ENCODE measurements at regions not wholly inside any gene's neighbourhood (a gene's known extent, or its start where the extent isn't known, plus 50 kb on each side); places are given as distances from the start of the nearest gene placed in this dataset.
"Not testable (repeated sequence)": the region's sequence is repeated elsewhere in the genome, so short reads cannot be mapped to it uniquely, and the experiment has no call there.

GRCh38 chr5:25764733-25765132 is 1120.0 kb upstream of the CDH10 start:
- H3K4me3 Mint-ChIP-seq: no peak overlapping the region
- ATAC-seq: no peak
- H3K27me3 Mint-ChIP-seq (ENCODE audit: low read depth): no peaks in the 10 kb centered on the region
- no peaks in the 10 kb centered on the region for H3K36me3 Mint-ChIP-seq (ENCODE audit: insufficient read depth)
- H3K4me1 Mint-ChIP-seq (ENCODE audit: low read depth): no peaks in the 10 kb centered on the region
- H3K9me3 Mint-ChIP-seq: peaks cover 14% of the 10 kb centered on the region
- no peak for DNase-seq

GRCh38 chr5:25763781-25764180 is 1119.0 kb upstream of the CDH10 start:
- Mint-ChIP-seq H3K4me3 (no peak overlapping the region), H3K4me1 (ENCODE audit: low read depth) (no peaks in the 10 kb centered on the region), H3K27me3 (ENCODE audit: low read depth) (no peaks in the 10 kb centered on the region), H3K36me3 (ENCODE audit: insufficient read depth) (no peaks in the 10 kb centered on the region), H3K9me3 (peaks cover 10% of the 10 kb centered on the region)
- no peak for ATAC-seq
- no peak for DNase-seq

DNA sequence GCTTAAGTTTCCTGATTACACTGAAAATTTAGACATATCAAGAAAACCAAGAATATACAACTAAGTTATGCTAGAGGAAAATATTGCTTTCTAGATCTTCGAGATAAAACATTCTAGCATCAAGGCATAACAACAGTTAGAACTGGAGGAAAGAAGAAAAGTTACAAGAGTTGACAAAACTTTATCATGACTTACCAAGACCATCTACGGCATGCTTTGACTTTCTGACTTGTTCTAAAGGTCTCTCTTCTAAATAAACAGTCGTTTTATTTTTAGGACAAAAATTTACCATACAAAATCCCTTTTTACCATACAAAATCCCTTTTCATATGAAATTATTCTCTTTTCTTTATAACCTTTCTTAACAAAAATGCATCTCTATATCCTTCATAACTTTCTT is 1110.1 kb upstream of the CDH10 start:
- Mint-ChIP-seq H3K36me3 (ENCODE audit: insufficient read depth) (no peaks in the 10 kb centered on the region), H3K9me3 (peaks cover 29% of the 10 kb centered on the region), H3K27me3 (ENCODE audit: low read depth) (no peaks in the 10 kb centered on the region), H3K4me3 (no peak overlapping the region), H3K4me1 (ENCODE audit: low read depth) (no peaks in the 10 kb centered on the region)
- no peak for DNase-seq
- no peak for ATAC-seq

DNA sequence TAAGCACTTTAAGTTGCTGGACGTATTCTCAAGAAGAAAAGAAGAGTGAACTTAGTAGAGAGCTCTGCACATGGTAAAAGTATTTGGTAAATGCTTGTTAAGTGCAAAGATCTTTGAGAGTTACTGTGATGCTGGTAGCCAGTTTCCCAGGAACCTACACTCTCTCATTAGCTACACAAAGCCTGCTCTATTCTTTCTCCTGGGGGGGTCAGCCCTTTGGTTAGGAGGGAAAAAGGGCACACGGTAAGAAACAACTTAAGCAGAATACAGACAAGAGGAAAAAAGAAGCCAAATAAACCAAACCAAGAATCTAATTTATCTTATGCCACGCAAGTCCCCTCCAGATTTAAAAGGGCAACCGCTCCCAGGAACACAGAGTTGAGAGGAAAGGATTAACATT is 1100.1 kb upstream of the CDH10 start:
- Mint-ChIP-seq H3K27me3 (ENCODE audit: low read depth) (no peaks in the 10 kb centered on the region), H3K4me1 (ENCODE audit: low read depth) (no peaks in the 10 kb centered on the region), H3K36me3 (ENCODE audit: insufficient read depth) (no peaks in the 10 kb centered on the region), H3K4me3 (no peak overlapping the region), H3K9me3 (peaks cover 21% of the 10 kb centered on the region)
- ATAC-seq (no peak), DNase-seq (no peak)

DNA sequence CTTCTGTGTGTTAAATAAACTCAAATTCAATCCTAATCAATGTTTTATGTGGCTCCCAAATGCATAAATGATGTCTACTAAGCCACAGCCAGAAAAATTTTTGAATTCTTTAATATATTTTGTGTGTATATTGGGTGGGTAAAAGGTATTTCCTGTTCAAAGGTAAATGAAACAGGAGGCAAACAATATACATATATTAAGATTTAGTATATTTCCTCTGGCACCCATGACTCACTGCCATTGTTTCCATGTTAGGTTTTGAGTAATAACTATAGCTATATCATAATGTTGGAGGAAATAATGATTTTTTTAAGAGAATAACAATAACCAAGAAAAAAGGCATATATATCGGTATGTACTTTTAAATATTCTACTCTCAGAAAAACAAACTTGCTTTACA is 1071.9 kb upstream of the CDH10 start:
- Mint-ChIP-seq H3K4me3 (no peak overlapping the region), H3K36me3 (ENCODE audit: insufficient read depth) (no peaks in the 10 kb centered on the region), H3K27me3 (ENCODE audit: low read depth) (no peaks in the 10 kb centered on the region), H3K4me1 (ENCODE audit: low read depth) (no peaks in the 10 kb centered on the region), H3K9me3 (no peaks in the 10 kb centered on the region)
- DNase-seq (no peak), ATAC-seq (no peak)

DNA sequence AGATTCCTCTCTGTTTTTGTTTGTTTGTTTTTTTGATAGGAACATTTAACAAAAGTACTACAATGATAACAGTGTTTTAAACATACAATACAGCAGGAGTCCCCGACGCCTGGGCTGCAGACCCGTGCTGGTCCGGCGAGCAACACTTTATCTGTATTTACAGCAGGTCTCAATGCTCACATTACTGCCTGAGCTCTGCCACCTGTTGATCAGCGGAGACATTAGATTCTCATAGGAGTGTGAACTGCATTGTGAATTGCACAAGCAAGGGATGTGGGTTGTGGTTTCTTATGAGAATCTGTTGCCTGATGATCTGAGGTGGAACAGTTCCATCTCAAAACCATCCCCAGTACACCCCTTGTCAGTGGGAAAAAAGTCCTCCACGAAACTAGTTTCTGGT is 1068.5 kb upstream of the CDH10 start:
- Mint-ChIP-seq H3K4me1 (ENCODE audit: low read depth) (no peaks in the 10 kb centered on the region), H3K36me3 (ENCODE audit: insufficient read depth) (no peaks in the 10 kb centered on the region), H3K4me3 (no peak overlapping the region), H3K9me3 (peaks cover 6% of the 10 kb centered on the region), H3K27me3 (ENCODE audit: low read depth) (no peaks in the 10 kb centered on the region)
- no peak for ATAC-seq
- DNase-seq: no peak

- no peaks in the 10 kb centered on the region for H3K4me1 Mint-ChIP-seq (ENCODE audit: low read depth)
- no peaks in the 10 kb centered on the region for H3K27me3 Mint-ChIP-seq (ENCODE audit: low read depth)
- DNase-seq (no peak), ATAC-seq (no peak)
- peaks cover 26% of the 10 kb centered on the region for H3K9me3 Mint-ChIP-seq
- no peak overlapping the region for H3K4me3 Mint-ChIP-seq
- no peaks in the 10 kb centered on the region for H3K36me3 Mint-ChIP-seq (ENCODE audit: insufficient read depth)
These were observed 1062.3 kb upstream of the CDH10 start for GRCh38 chr5:25707093-25707492.

- H3K9me3 Mint-ChIP-seq: peaks cover 15% of the 10 kb centered on the region
- H3K27me3 Mint-ChIP-seq (ENCODE audit: low read depth): no peaks in the 10 kb centered on the region
- H3K4me3 Mint-ChIP-seq: no peak overlapping the region
- no peaks in the 10 kb centered on the region for H3K4me1 Mint-ChIP-seq (ENCODE audit: low read depth)
- no peaks in the 10 kb centered on the region for H3K36me3 Mint-ChIP-seq (ENCODE audit: insufficient read depth)
- no peak for ATAC-seq
- DNase-seq: no peak
These were observed 1057.2 kb upstream of the CDH10 start for GRCh38 chr5:25701936-25702335.

GRCh38 chr5:25694801-25695200 is 1050.0 kb upstream of the CDH10 start:
- H3K4me3 Mint-ChIP-seq: no peak overlapping the region
- no peaks in the 10 kb centered on the region for H3K4me1 Mint-ChIP-seq (ENCODE audit: low read depth)
- no peaks in the 10 kb centered on the region for H3K27me3 Mint-ChIP-seq (ENCODE audit: low read depth)
- no peaks in the 10 kb centered on the region for H3K36me3 Mint-ChIP-seq (ENCODE audit: insufficient read depth)
- peaks cover 3% of the 10 kb centered on the region for H3K9me3 Mint-ChIP-seq
- DNase-seq: no peak
- ATAC-seq: no peak

- Mint-ChIP-seq H3K4me1 (ENCODE audit: low read depth) (no peaks in the 10 kb centered on the region), H3K36me3 (ENCODE audit: insufficient read depth) (no peaks in the 10 kb centered on the region), H3K9me3 (peaks cover 7% of the 10 kb centered on the region), H3K4me3 (no peak overlapping the region), H3K27me3 (ENCODE audit: low read depth) (no peaks in the 10 kb centered on the region)
- DNase-seq: no peak
- ATAC-seq: no peak
These were observed 1043.4 kb upstream of the CDH10 start for GRCh38 chr5:25688156-25688555.

- Mint-ChIP-seq H3K27me3 (ENCODE audit: low read depth) (no peaks in the 10 kb centered on the region), H3K9me3 (peaks cover 7% of the 10 kb centered on the region), H3K4me3 (no peak overlapping the region), H3K4me1 (ENCODE audit: low read depth) (no peaks in the 10 kb centered on the region), H3K36me3 (ENCODE audit: insufficient read depth) (no peaks in the 10 kb centered on the region)
- DNase-seq: no peak
- ATAC-seq: no peak
These were observed 1025.0 kb upstream of the CDH10 start for GRCh38 chr5:25669645-25670401.

DNA sequence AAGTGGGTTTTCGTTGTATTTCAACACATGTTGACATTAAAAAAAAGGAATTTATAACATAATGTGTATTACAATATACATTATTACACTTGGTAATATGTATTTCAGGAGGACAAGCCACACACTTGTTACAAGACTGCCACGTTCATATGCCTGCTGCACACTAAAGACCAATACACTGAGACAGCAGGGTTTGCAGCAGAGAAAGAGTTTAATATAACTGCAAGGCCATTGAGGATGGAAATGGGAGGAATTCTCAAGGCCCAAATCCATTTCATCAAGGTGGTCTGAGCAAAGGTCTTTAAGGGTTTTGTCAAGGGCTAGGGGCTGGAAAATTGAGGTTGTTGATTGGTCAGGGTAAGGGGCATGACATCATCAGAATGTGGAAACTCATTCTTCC is 1017.8 kb upstream of the CDH10 start:
- DNase-seq (no peak), ATAC-seq (no peak)
- no peaks in the 10 kb centered on the region for H3K27me3 Mint-ChIP-seq (ENCODE audit: low read depth)
- no peaks in the 10 kb centered on the region for H3K4me1 Mint-ChIP-seq (ENCODE audit: low read depth)
- peaks cover 12% of the 10 kb centered on the region for H3K9me3 Mint-ChIP-seq
- no peak overlapping the region for H3K4me3 Mint-ChIP-seq
- H3K36me3 Mint-ChIP-seq (ENCODE audit: insufficient read depth): no peaks in the 10 kb centered on the region

GRCh38 chr5:25650316-25650715 is 1005.5 kb upstream of the CDH10 start:
- peaks cover 37% of the 10 kb centered on the region for H3K9me3 Mint-ChIP-seq
- not testable (repeated sequence) for DNase-seq; H3K4me1 Mint-ChIP-seq (ENCODE audit: low read depth); H3K27me3 Mint-ChIP-seq (ENCODE audit: low read depth); H3K36me3 Mint-ChIP-seq (ENCODE audit: insufficient read depth); ATAC-seq; H3K4me3 Mint-ChIP-seq

GRCh38 chr5:25649628-25650265 is 1005.0 kb upstream of the CDH10 start:
- peaks cover 34% of the 10 kb centered on the region for H3K9me3 Mint-ChIP-seq
- DNase-seq: no peak
- no peaks in the 10 kb centered on the region for H3K4me1 Mint-ChIP-seq (ENCODE audit: low read depth)
- no peak overlapping the region for H3K4me3 Mint-ChIP-seq
- H3K36me3 Mint-ChIP-seq (ENCODE audit: insufficient read depth): no peaks in the 10 kb centered on the region
- H3K27me3 Mint-ChIP-seq (ENCODE audit: low read depth): no peaks in the 10 kb centered on the region
- no peak for ATAC-seq
